ENCODE measurements at regions not wholly inside any gene's neighbourhood (a gene's known extent, or its start where the extent isn't known, plus 50 kb on each side); places are given as distances from the start of the nearest gene placed in this dataset.

- no peak overlapping the region for H3K27ac ChIP-seq (ENCODE audit: low read depth in 1 of 2, low read length in 1 of 2)
- 95% methylated on average over 4 of the region's 4 CpGs for WGBS
- H3K4me1 ChIP-seq (ENCODE audit: control insufficient read depth in 2 of 2, insufficient read depth in 2 of 2, low read length in 2 of 2) = no peaks in the 10 kb centered on the region
- peaks cover 0 to 8% of the 10 kb centered on the region in 2 donors for H3K9me3 ChIP-seq (ENCODE audit: control insufficient read depth in 2 of 2, insufficient read depth in 1 of 2, low read length in 1 of 2)
- no peak for DNase-seq (ENCODE audit: low read depth in 6 of 9, low spot score in 9 of 9)
- no peaks in the 10 kb centered on the region for H3K27me3 ChIP-seq (ENCODE audit: control insufficient read depth in 2 of 2, insufficient read depth in 1 of 2, low read length in 1 of 2)
- no peaks in the 10 kb centered on the region for H3K36me3 ChIP-seq (ENCODE audit: control insufficient read depth in 2 of 2, insufficient read depth in 2 of 2, low read length in 1 of 2)
- H3K4me3 ChIP-seq (ENCODE audit: low read length in 2 of 2) = no peak overlapping the region
Observed at GRCh38 chr10:29719281-29719675, 84.5 kb upstream of the SVIL start.

DNA sequence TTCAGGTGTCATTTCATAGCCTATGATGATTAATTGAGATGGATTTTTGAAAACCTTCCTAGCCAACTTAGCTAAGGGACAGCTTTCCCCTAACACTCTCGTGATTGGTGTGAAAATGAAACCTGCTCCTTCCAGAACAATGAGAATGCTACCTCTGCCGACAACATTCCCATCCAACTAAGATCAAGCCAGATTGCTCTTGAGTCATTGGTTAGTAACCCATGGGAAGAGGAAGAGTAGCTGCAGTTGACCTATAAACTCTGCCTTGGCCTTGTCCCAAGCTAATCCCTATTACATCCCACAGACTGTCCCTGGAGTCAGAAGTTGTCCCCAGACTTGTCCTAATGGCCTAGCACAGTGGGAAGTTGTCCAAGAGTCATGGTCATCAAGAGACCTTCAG is 80.5 kb upstream of the SVIL start:
- no peak for DNase-seq (ENCODE audit: low read depth in 6 of 9, low spot score in 9 of 9)
- no peaks in the 10 kb centered on the region for H3K4me1 ChIP-seq (ENCODE audit: control insufficient read depth in 2 of 2, insufficient read depth in 2 of 2, low read length in 2 of 2)
- H3K36me3 ChIP-seq (ENCODE audit: control insufficient read depth in 2 of 2, insufficient read depth in 2 of 2, low read length in 1 of 2) = no peaks in the 10 kb centered on the region
- H3K4me3 ChIP-seq (ENCODE audit: low read length in 2 of 2) = no peak overlapping the region
- 93% methylated on average over 2 of the region's 2 CpGs for WGBS
- H3K27ac ChIP-seq (ENCODE audit: low read depth in 1 of 2, low read length in 1 of 2) = no peak overlapping the region
- H3K27me3 ChIP-seq (ENCODE audit: control insufficient read depth in 2 of 2, insufficient read depth in 1 of 2, low read length in 1 of 2) = no peaks in the 10 kb centered on the region
- peaks cover 0 to 4% of the 10 kb centered on the region in 2 donors for H3K9me3 ChIP-seq (ENCODE audit: control insufficient read depth in 2 of 2, insufficient read depth in 1 of 2, low read length in 1 of 2)

DNA sequence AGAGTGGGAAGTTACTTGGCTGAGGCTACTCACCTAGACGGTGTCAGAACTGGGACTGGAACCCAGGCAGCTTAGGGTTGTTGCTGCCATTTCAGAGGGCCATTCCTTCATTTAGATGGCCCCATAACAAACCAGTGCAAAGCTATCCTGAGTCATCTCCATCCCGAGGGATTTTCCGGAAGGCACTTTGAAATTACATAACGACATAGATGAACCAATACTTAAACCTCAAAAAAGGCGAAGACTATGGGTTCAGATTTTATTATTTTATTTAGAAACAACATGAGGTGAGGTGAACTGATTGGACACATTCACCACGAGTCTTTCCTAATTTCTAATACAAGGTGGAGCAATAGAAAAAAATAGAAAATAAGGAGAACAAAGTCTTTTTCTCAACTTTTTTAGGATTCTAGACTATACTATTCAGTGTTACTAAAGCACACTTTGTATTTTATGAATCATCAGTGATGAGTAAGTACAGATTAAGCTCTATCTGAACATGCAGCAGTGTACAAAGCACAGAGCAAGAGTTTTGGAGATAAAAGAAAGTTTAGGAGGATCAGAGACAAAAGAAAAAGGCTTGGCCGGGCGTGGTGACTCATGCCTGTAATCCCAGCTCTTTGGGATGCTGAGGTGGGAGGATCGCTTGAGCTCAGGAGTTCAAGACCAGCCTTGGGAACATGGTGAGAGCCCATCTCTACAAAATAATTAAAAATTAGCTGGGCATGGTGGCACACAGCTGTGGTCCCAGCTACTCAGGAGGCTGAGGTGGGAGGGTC is 79.5 kb upstream of the SVIL start:
- Histone ChIP-seq H3K36me3 (ENCODE audit: control insufficient read depth in 2 of 2, insufficient read depth in 2 of 2, low read length in 1 of 2) (no peaks in the 10 kb centered on the region), H3K4me3 (ENCODE audit: low read length in 2 of 2) (no peak overlapping the region), H3K4me1 (ENCODE audit: control insufficient read depth in 2 of 2, insufficient read depth in 2 of 2, low read length in 2 of 2) (no peaks in the 10 kb centered on the region), H3K27me3 (ENCODE audit: control insufficient read depth in 2 of 2, insufficient read depth in 1 of 2, low read length in 1 of 2) (no peaks in the 10 kb centered on the region), H3K27ac (ENCODE audit: low read depth in 1 of 2, low read length in 1 of 2) (no peak overlapping the region), H3K9me3 (ENCODE audit: control insufficient read depth in 2 of 2, insufficient read depth in 1 of 2, low read length in 1 of 2) (no peaks in the 10 kb centered on the region)
- no peak for DNase-seq (ENCODE audit: low read depth in 6 of 9, low spot score in 9 of 9)
- 98% methylated on average over 9 of the region's 9 CpGs for WGBS

- no peak for DNase-seq (ENCODE audit: low read depth in 6 of 9, low spot score in 9 of 9)
- Histone ChIP-seq H3K36me3 (ENCODE audit: control insufficient read depth in 2 of 2, insufficient read depth in 2 of 2, low read length in 1 of 2) (no peaks in the 10 kb centered on the region), H3K27me3 (ENCODE audit: control insufficient read depth in 2 of 2, insufficient read depth in 1 of 2, low read length in 1 of 2) (no peaks in the 10 kb centered on the region), H3K9me3 (ENCODE audit: control insufficient read depth in 2 of 2, insufficient read depth in 1 of 2, low read length in 1 of 2) (no peaks in the 10 kb centered on the region), H3K27ac (ENCODE audit: low read depth in 1 of 2, low read length in 1 of 2) (no peak overlapping the region), H3K4me3 (ENCODE audit: low read length in 2 of 2) (no peak overlapping the region), H3K4me1 (ENCODE audit: control insufficient read depth in 2 of 2, insufficient read depth in 2 of 2, low read length in 2 of 2) (no peaks in the 10 kb centered on the region)
- WGBS = 97% methylated on average over 2 of the region's 2 CpGs
Observed at GRCh38 chr10:29713450-29713849, 78.7 kb upstream of the SVIL start.

GRCh38 chr10:29712108-29712507 is 77.3 kb upstream of the SVIL start:
- H3K4me3 ChIP-seq (ENCODE audit: low read length in 2 of 2) = no peak overlapping the region
- H3K27me3 ChIP-seq (ENCODE audit: control insufficient read depth in 2 of 2, insufficient read depth in 1 of 2, low read length in 1 of 2) = no peaks in the 10 kb centered on the region
- no peaks in the 10 kb centered on the region for H3K36me3 ChIP-seq (ENCODE audit: control insufficient read depth in 2 of 2, insufficient read depth in 2 of 2, low read length in 1 of 2)
- H3K9me3 ChIP-seq (ENCODE audit: control insufficient read depth in 2 of 2, insufficient read depth in 1 of 2, low read length in 1 of 2) = no peaks in the 10 kb centered on the region
- H3K27ac ChIP-seq (ENCODE audit: low read depth in 1 of 2, low read length in 1 of 2) = no peak overlapping the region
- no peak for DNase-seq (ENCODE audit: low read depth in 6 of 9, low spot score in 9 of 9)
- no peaks in the 10 kb centered on the region for H3K4me1 ChIP-seq (ENCODE audit: control insufficient read depth in 2 of 2, insufficient read depth in 2 of 2, low read length in 2 of 2)
- WGBS = 92% methylated on average over 7 of the region's 7 CpGs

DNA sequence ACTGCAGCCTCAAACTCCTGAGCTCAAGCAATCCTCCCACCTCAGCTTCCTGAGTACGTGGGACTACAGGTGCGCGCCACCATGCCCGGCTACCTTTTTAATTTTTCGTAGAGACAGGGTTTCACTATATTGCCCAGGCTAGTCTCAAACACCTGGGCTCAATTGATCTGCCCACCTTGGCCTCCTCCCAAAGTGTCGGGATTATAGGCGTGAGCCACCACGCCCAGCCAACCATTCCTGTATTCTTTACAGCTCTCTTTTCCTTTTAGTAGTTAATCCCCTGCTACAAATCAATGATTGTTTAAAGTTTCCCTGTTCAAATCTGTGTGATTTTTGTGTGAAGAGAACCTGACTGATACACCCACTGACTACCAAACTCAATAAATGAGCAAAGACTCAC is 75.4 kb upstream of the SVIL start:
- 98% methylated on average over 8 of the region's 8 CpGs for WGBS
- Histone ChIP-seq H3K27me3 (ENCODE audit: control insufficient read depth in 2 of 2, insufficient read depth in 1 of 2, low read length in 1 of 2) (no peaks in the 10 kb centered on the region), H3K4me3 (ENCODE audit: low read length in 2 of 2) (no peak overlapping the region), H3K36me3 (ENCODE audit: control insufficient read depth in 2 of 2, insufficient read depth in 2 of 2, low read length in 1 of 2) (no peaks in the 10 kb centered on the region), H3K27ac (ENCODE audit: low read depth in 1 of 2, low read length in 1 of 2) (no peak overlapping the region), H3K9me3 (ENCODE audit: control insufficient read depth in 2 of 2, insufficient read depth in 1 of 2, low read length in 1 of 2) (no peaks in the 10 kb centered on the region), H3K4me1 (ENCODE audit: control insufficient read depth in 2 of 2, insufficient read depth in 2 of 2, low read length in 2 of 2) (no peaks in the 10 kb centered on the region)
- DNase-seq (ENCODE audit: low read depth in 6 of 9, low spot score in 9 of 9) = no peak

DNA sequence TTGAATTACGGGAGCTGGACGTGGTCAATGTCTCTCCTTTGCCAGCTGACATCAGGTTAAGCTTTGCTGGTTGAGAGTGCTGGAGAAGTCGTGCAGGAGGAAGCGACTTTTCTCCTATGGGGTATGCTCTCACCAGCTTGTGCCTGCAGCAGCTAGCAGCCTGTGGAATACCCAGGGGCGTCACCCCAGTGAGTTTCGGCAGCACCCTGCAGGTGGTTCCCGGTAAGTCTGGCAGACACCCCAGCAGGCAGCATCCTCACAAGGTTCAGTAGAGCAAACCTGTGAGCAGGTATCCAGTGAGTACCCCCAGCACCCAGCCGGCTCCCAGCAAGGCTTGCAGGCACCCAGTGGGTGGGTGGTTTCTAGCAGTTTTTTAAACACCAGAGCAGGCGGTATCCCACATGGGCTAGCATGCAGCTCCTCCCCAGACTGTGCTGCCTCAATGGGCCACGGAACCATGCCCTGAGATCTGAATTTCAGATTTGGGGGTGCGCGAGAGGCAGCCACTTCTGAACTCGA is 74.8 kb upstream of the SVIL start:
- WGBS = 95% methylated on average over 13 of the region's 13 CpGs
- Histone ChIP-seq H3K4me1 (ENCODE audit: control insufficient read depth in 2 of 2, insufficient read depth in 2 of 2, low read length in 2 of 2) (no peaks in the 10 kb centered on the region), H3K9me3 (ENCODE audit: control insufficient read depth in 2 of 2, insufficient read depth in 1 of 2, low read length in 1 of 2) (no peaks in the 10 kb centered on the region), H3K4me3 (ENCODE audit: low read length in 2 of 2) (no peak overlapping the region), H3K27ac (ENCODE audit: low read depth in 1 of 2, low read length in 1 of 2) (no peak overlapping the region), H3K27me3 (ENCODE audit: control insufficient read depth in 2 of 2, insufficient read depth in 1 of 2, low read length in 1 of 2) (no peaks in the 10 kb centered on the region), H3K36me3 (ENCODE audit: control insufficient read depth in 2 of 2, insufficient read depth in 2 of 2, low read length in 1 of 2) (no peaks in the 10 kb centered on the region)
- DNase-seq (ENCODE audit: low read depth in 6 of 9, low spot score in 9 of 9) = no peak

- Histone ChIP-seq H3K36me3 (ENCODE audit: control insufficient read depth in 2 of 2, insufficient read depth in 2 of 2, low read length in 1 of 2) (no peaks in the 10 kb centered on the region), H3K27me3 (ENCODE audit: control insufficient read depth in 2 of 2, insufficient read depth in 1 of 2, low read length in 1 of 2) (no peaks in the 10 kb centered on the region), H3K9me3 (ENCODE audit: control insufficient read depth in 2 of 2, insufficient read depth in 1 of 2, low read length in 1 of 2) (no peaks in the 10 kb centered on the region), H3K4me1 (ENCODE audit: control insufficient read depth in 2 of 2, insufficient read depth in 2 of 2, low read length in 2 of 2) (peaks cover 11 to 12% of the 10 kb centered on the region in 2 donors), H3K27ac (ENCODE audit: low read depth in 1 of 2, low read length in 1 of 2) (peak overlapping the region in 1 of 2 donors; percentile 2), H3K4me3 (ENCODE audit: low read length in 2 of 2) (no peak overlapping the region)
- 51% methylated on average over 9 of the region's 9 CpGs for WGBS
- DNase-seq (ENCODE audit: low read depth in 6 of 9, low spot score in 9 of 9) = no peak
Observed at GRCh38 chr10:29703271-29703670, 68.5 kb upstream of the SVIL start.

DNA sequence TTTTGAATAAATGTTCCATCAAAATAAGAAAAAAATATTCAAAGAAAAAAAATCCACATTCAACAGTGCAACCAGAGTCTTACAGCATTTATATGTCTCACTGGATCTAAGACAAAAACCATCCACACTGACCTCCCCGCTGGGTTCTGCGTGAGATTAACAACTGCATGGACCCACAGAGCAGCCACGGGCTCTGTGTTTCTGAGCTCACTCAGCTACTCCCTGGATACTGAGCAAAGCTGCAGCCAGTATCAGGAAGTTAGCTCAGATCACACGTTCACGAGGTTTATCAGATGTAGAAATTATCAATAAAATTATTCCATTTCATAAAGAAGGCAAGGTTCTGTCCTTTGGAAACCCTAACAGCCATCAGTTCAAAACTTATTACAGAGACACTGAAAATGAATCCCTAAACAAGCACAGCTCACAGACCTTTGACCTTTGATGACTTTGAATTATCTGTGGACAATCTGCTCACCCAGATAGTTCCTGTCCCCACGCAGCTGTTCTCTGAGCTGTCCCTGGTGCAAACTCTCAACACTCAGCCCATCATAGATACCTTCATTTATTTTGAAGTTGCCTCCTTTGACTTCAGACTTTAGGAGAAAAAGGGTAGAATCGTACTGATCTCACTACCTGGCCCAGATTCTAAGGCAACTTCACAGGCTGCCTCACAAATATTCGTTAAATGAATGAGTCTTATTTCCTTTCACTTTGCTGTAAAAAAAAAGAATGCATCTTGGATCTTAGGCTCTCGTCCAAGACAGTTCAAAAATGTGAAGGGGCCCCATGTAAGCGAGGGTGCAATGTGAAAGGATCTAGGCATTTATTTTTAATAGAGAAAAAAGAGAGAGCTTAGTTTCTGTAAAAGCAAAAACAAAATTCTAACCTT is 67.7 kb upstream of the SVIL start:
- H3K27ac ChIP-seq (ENCODE audit: low read depth in 1 of 2, low read length in 1 of 2) = peak overlapping the region in 1 of 2 donors; percentile 2
- no peaks in the 10 kb centered on the region for H3K9me3 ChIP-seq (ENCODE audit: control insufficient read depth in 2 of 2, insufficient read depth in 1 of 2, low read length in 1 of 2)
- H3K4me1 ChIP-seq (ENCODE audit: control insufficient read depth in 2 of 2, insufficient read depth in 2 of 2, low read length in 2 of 2) = peaks cover 11 to 12% of the 10 kb centered on the region in 2 donors
- no peak overlapping the region for H3K4me3 ChIP-seq (ENCODE audit: low read length in 2 of 2)
- no peaks in the 10 kb centered on the region for H3K36me3 ChIP-seq (ENCODE audit: control insufficient read depth in 2 of 2, insufficient read depth in 2 of 2, low read length in 1 of 2)
- H3K27me3 ChIP-seq (ENCODE audit: control insufficient read depth in 2 of 2, insufficient read depth in 1 of 2, low read length in 1 of 2) = no peaks in the 10 kb centered on the region
- DNase-seq (ENCODE audit: low read depth in 6 of 9, low spot score in 9 of 9) = peak in 1 of 9 donors; percentile 21
- 41% methylated on average over 10 of the region's 10 CpGs for WGBS

All from thymus (tissue), 11 donors.